GM13977 (cell line): ENCODE measurements at regions not wholly inside any gene's neighbourhood (a gene's known extent, or its start where the extent isn't known, plus 50 kb on each side); places are given as distances from the start of the nearest gene placed in this dataset.

Experiments used
- DNase-seq: peaks from one replicate; pipeline ENCODE4 v3.0.0; 2012; ENCODE audit warnings: low spot score
- in situ Hi-C: fragments of 300-500 bp; cut with MboI; formaldehyde crosslinking; loops from one replicate; pipeline ENCODE4 v1.12.0; 2022; ENCODE audit warnings: low sequenced_read_pairs, low pct_unique_long_range_greater_than_20kb, mixed read lengths, inconsistent platforms; ENCODE audit not compliant: unreplicated experiment
- TF ChIP-seq, protein P1 (sequence below): IDR thresholded peaks from 2 replicates; pipeline ENCODE4 v1.5.1; 2012; ENCODE audit warnings: mild to moderate bottlenecking, control low read depth; ENCODE audit not compliant: insufficient read depth; ENCODE audit errors: extremely low read depth, missing control alignments

DNA sequence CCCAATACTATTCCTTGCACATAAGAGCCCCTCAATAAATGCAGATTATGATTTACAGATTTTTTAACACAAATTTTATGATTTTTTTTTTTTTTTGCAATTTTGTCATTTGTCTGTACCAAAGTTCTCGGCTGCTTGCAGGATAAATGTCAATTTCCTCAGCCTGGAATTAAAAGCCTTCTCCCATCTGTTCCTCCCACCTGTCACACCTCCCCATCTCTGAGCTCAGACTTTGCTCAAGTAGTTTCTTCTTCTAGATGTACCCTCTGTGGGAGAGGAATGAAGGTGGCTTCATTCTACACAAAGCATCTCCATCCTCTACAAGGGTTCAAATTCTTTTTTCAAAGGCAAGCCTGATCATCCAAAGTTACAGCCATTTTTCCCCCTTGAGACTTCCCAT is 153.7 kb upstream of the GRAMD2B start:
- no peak for DNase-seq
- TF ChIP-seq, protein P1, sequence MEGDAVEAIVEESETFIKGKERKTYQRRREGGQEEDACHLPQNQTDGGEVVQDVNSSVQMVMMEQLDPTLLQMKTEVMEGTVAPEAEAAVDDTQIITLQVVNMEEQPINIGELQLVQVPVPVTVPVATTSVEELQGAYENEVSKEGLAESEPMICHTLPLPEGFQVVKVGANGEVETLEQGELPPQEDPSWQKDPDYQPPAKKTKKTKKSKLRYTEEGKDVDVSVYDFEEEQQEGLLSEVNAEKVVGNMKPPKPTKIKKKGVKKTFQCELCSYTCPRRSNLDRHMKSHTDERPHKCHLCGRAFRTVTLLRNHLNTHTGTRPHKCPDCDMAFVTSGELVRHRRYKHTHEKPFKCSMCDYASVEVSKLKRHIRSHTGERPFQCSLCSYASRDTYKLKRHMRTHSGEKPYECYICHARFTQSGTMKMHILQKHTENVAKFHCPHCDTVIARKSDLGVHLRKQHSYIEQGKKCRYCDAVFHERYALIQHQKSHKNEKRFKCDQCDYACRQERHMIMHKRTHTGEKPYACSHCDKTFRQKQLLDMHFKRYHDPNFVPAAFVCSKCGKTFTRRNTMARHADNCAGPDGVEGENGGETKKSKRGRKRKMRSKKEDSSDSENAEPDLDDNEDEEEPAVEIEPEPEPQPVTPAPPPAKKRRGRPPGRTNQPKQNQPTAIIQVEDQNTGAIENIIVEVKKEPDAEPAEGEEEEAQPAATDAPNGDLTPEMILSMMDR, result no peak
- in situ Hi-C loops, result no loop called here

DNA sequence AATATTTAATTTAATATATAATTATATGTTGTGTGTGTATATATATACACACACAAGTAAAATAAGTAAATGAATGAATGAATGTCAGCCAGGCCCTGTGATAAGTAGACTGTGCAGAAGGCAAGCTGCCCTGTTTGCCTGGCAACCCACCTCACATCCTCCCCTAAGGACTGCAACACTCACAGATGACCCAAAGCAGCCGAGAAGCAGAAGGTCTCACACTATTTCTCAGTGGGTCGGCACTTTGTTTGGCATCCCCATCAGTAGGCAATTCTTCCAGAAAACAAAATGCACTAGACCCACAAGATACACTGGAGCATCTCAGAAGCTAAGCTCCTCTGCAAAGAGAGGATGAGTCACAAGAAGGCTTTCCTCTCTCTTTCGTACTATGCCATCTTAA is 152.1 kb upstream of the GRAMD2B start:
- in situ Hi-C loops, result no loop called here
- TF ChIP-seq, protein P1, result no peak
- DNase-seq, result no peak

DNA sequence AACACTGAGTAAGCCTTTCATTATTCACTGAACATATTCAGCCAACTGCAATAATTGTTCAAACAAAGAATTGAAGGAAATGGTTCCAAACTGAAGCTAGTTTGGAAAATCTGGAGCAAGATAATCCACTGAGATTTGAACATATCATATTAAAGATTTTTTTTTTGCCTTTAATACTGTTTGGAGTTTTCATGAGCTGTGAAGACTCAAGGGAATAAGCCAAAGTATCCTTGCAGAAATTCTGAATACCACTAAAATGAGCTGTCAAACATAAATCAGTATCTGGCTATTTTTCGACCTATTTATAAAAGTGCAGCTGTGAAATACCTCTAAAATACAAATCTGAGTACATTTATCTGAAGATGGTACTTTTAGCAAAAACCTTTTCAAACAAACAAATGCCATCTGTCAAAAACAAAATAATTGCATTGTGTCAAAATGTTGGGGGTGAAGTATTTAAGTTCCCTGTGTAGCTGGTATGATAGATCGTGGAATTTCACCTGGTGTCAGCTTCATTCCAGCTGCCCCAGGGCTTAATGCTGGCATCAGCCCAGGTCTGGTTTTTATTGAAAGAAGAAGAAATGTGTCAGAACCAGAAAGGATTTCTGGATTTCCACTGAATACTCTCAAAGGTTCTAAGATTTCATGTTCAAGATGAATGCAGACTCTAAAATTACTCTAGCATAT is 149.0 kb upstream of the GRAMD2B start:
- DNase-seq, result no peak
- TF ChIP-seq, protein P1, result no peak
- in situ Hi-C loops, result no loop called here

DNA sequence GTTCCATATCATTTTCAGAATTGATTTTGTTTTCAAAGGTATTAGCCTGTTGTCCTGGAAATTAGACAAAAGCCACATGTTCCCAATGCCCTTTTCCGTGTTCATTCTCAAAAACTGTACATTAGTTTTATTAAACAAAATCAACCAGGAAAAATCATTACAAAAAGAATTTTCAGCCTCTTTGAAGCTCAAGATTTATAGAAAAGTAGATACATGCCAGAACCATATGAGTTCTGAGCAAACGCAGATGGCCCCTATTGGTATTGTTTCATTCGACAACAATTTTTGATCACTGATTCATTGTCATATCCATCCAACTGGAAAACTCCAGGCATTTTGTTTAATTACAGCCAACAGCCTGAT is 148.5 kb upstream of the GRAMD2B start:
- in situ Hi-C loops, result no loop called here
- TF ChIP-seq, protein P1, result no peak

DNA sequence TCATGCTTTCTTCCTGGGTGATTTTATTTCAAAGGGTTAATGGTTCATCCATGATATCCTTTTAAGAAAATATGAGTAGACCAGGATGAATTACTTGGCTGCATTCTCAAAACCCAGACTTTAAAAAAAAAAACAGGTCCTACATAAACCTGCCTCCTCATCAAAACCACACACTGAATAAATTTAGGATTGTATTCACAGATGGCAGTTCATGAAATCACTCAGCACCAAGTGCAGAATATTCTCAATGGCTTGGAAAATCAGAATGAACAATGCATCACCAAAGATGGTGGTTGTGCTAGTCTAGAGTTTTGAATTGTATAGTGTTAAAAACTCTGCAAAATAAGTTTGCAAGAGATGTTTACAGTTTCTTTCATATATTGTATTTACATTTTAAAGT is 145.4 kb upstream of the GRAMD2B start:
- DNase-seq, result no peak
- in situ Hi-C loops, result no loop called here

More for the DNA sequence above, 148.5 kb upstream of the GRAMD2B start:
- DNase-seq, result no peak

DNA sequence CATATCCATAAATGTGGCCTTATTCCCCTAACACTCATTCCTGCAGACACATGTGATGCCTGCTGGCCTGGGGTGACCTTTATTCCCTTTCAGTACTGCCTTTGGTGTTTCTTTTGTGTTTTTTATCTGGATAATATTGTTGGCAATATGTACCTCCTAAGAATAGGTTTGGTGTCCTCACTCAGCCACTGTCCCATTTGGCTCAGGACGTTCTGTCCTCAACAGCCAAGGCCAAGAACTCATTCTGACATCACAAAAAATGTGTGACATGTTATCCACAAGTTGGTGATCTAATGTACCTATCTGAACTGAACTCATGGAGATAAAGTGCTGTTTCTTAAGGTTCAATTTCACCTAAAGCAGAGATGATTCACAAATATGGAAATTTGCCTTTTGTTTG is 142.9 kb upstream of the GRAMD2B start:
- TF ChIP-seq, protein P1, result no peak
- in situ Hi-C loops, result no loop called here
- DNase-seq, result no peak

More for the DNA sequence above, 145.4 kb upstream of the GRAMD2B start:
- TF ChIP-seq, protein P1, result no peak

DNA sequence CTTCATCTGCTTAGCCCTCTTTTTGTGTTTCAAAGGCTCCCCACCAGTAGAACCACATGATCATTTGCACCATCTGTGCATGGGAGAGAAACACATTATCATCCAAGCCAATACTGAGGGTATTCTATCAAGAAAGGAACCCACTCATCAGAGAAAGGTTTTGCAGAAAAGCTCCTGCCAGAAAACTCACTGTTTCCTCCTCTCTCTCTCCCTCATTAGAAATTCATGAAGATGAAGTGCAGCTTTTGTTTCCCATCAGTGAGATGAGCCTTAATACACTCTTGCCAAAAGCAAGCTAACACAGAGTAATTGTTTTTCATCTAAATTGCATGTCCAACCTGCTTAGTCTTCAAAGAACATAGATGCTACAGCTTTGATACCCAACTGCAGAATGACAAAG is 142.4 kb upstream of the GRAMD2B start:
- in situ Hi-C loops, result no loop called here
- TF ChIP-seq, protein P1, result no peak

More for the DNA sequence above, 142.4 kb upstream of the GRAMD2B start:
- DNase-seq, result no peak
